GM12872 (cell line): ENCODE measurements at regions not wholly inside any gene's neighbourhood (a gene's known extent, or its start where the extent isn't known, plus 50 kb on each side); places are given as distances from the start of the nearest gene placed in this dataset.

Source experiments
- TF ChIP-seq, protein P1 (sequence below): IDR thresholded peaks from 3 replicates; pipeline ENCODE4 v1.5.1; 2011; ENCODE audit warnings: low read depth, mild to moderate bottlenecking, low read length, moderate library complexity; ENCODE audit not compliant: insufficient read depth

- TF ChIP-seq, protein P1, sequence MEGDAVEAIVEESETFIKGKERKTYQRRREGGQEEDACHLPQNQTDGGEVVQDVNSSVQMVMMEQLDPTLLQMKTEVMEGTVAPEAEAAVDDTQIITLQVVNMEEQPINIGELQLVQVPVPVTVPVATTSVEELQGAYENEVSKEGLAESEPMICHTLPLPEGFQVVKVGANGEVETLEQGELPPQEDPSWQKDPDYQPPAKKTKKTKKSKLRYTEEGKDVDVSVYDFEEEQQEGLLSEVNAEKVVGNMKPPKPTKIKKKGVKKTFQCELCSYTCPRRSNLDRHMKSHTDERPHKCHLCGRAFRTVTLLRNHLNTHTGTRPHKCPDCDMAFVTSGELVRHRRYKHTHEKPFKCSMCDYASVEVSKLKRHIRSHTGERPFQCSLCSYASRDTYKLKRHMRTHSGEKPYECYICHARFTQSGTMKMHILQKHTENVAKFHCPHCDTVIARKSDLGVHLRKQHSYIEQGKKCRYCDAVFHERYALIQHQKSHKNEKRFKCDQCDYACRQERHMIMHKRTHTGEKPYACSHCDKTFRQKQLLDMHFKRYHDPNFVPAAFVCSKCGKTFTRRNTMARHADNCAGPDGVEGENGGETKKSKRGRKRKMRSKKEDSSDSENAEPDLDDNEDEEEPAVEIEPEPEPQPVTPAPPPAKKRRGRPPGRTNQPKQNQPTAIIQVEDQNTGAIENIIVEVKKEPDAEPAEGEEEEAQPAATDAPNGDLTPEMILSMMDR = no peak
These were observed 920.0 kb downstream of the TDRD15 start for GRCh38 chr2:22043784-22044183.

GRCh38 chr2:22055784-22056620, 932.2 kb downstream of the TDRD15 start:
- TF ChIP-seq, protein P1 = no peak

DNA sequence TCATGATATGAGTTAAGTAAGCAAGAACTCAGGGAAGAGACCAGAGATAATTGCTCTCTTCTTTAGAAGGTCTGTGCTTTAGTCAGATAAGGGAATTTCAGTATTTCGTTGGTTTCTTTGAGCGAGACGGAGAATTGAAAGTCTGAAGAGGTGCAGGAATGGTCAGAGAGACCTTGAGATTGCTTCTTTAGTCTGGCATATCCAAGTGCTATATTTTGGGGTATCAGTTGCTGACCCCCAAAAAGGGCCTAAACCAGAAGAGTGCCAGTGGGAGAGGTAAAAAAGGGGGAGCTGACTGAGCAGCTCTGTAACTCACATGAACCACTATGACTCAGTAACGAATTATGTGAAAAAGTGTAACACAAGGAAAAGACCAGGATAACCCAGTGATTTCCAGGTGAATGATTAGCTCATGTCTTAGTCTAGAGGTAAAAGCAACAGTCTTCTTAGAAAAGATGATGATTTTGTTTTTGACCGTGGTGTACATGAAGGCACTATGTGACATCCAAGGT, 932.9 kb downstream of the TDRD15 start:
- TF ChIP-seq, protein P1 = no peak

- TF ChIP-seq, protein P1 = no peak
These were observed 938.9 kb downstream of the TDRD15 start for GRCh38 chr2:22062679-22063078.

DNA sequence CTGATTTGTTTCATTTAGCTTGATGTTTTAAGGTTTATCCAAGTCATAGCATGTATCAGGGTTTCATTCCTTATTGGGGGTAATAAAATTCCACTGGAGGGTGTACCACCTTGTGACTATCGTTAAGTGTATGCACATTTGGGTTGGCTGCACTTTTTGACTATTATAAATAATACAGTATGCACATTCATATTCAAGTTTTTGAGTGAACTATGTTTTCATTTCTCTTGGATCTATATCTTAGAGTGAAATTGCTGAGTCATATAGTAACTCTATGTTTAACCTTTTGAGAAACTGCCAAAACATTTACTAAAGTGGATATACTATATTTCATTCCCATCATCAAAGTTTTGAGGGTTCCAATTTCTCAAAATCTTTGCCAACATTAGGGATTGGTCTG, 952.7 kb downstream of the TDRD15 start:
- TF ChIP-seq, protein P1 = no peak

DNA sequence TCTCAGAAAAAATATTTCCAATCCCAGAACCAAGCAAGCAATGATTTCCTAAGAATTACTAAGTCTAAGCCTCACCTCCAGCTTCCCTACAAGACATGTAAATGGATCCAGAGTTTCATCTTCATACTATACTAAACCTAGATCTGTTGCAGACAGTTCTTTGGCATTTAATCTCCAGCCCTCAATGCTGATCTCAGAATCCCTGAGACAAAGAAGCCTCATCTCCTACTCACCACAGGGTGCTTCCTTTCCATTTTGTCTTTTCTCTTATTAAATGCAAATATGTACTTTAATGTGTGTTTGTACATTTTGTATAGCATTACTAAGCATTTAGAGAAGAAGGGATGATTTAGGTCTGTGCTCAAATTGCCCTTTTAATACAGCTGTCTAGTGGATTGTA, 954.9 kb downstream of the TDRD15 start:
- TF ChIP-seq, protein P1 = no peak

DNA sequence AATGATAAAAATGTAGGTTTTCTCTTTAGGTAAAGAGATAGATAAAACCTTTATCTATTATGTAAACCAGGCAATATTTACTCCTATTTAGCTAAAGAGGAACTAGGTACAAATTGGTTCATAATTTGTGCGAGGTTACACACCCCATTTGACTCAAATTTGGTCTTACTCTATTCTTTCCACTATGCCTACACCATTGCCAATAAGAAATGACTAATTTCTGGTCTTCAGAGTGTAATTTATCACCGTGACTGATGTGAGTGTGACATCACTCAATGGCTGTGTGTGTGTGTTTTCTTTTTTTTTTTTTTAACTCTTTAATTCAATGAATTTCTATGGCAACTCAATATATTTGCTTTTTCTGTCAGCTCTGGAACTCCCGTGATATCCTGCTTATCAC, 955.8 kb downstream of the TDRD15 start:
- TF ChIP-seq, protein P1 = no peak
